HG03060 (cell line): ENCODE measurements at regions not wholly inside any gene's neighbourhood (a gene's known extent, or its start where the extent isn't known, plus 50 kb on each side); places are given as distances from the start of the nearest gene placed in this dataset.

ENCODE experiments used
- ATAC-seq: cut with Tn5 transposase; IDR thresholded peaks from one replicate; pipeline ENCODE4 v1.9.1; 2021; ENCODE audit warnings: low read depth, moderate number of reproducible peaks; ENCODE audit not compliant: unreplicated experiment

- ATAC-seq: no peak
These were observed 341.4 kb downstream of the FOXL1 start for GRCh38 chr16:86919578-86920305.

GRCh38 chr16:86921289-86921688 lies 342.9 kb downstream of the FOXL1 start:
- ATAC-seq: no peak

GRCh38 chr16:86922311-86922710 lies 344.0 kb downstream of the FOXL1 start:
- ATAC-seq: no peak

- no peak for ATAC-seq
These were observed 345.3 kb downstream of the FOXL1 start for GRCh38 chr16:86923656-86924055.

GRCh38 chr16:86924537-86924936 lies 346.2 kb downstream of the FOXL1 start:
- ATAC-seq: no peak

- no peak for ATAC-seq
These were observed 346.9 kb downstream of the FOXL1 start for GRCh38 chr16:86925067-86925791.

GRCh38 chr16:86926181-86927094 lies 348.1 kb downstream of the FOXL1 start:
- ATAC-seq: no peak

- no peak for ATAC-seq
These were observed 349.4 kb downstream of the FOXL1 start for GRCh38 chr16:86927699-86928098.

- ATAC-seq: no peak
These were observed 350.2 kb downstream of the FOXL1 start for GRCh38 chr16:86928523-86929011.

GRCh38 chr16:86929057-86929871 lies 350.9 kb downstream of the FOXL1 start:
- no peak for ATAC-seq

GRCh38 chr16:86930001-86930400 lies 351.7 kb downstream of the FOXL1 start:
- no peak for ATAC-seq

- no peak for ATAC-seq
These were observed 352.5 kb downstream of the FOXL1 start for GRCh38 chr16:86930663-86931373.

- ATAC-seq: no peak
These were observed 353.1 kb downstream of the FOXL1 start for GRCh38 chr16:86931410-86931941.

GRCh38 chr16:86932130-86932982 lies 354.0 kb downstream of the FOXL1 start:
- no peak for ATAC-seq

- ATAC-seq: no peak
These were observed 356.4 kb downstream of the FOXL1 start for GRCh38 chr16:86934581-86935375.

- ATAC-seq: no peak
These were observed 361.3 kb downstream of the FOXL1 start for GRCh38 chr16:86939609-86940008.

- no peak for ATAC-seq
These were observed 363.4 kb downstream of the FOXL1 start for GRCh38 chr16:86941731-86942130.
